B cell (primary cell): ENCODE measurements at regions not wholly inside any gene's neighbourhood (a gene's known extent, or its start where the extent isn't known, plus 50 kb on each side); places are given as distances from the start of the nearest gene placed in this dataset.

Experiments used
- ATAC-seq: fragments of 200-7000 bp; cut with Tn5 transposase; one replicate; pipeline ENCODE4 v1.10.0; 2021; ENCODE audit warnings: low read depth, mild to moderate bottlenecking, moderate number of reproducible peaks, moderate library complexity
- CTCF ChIA-PET: fragments of 350-600 bp; sonication (Branson Sonifier 250); formaldehyde crosslinking; loops from one replicate; lab custom pipeline; 2021; ENCODE audit warnings: antibody characterized with exemption, inconsistent platforms; lab: Charles Lee
- POLR2A ChIA-PET: fragments of 350-600 bp; sonication (Branson Sonifier 250); formaldehyde crosslinking; loops from one replicate; lab custom pipeline; 2021; ENCODE audit warnings: antibody characterized with exemption; lab: Charles Lee
- DNase-seq: peaks from one replicate; pipeline ENCODE4 v3.0.0; 2013
- H2AFZ ChIP-seq: 2 replicates; pipeline ENCODE4 v1.6.1; 2012; ENCODE audit warnings: mild to moderate bottlenecking, low read depth, low read length; ENCODE audit not compliant: insufficient read depth, poor library complexity, severe bottlenecking
- H3K27ac ChIP-seq, 2 donors: 1 replicate in 1 of 2; 2 replicates in 1 of 2; pipeline ENCODE4 v1.5.1; 2012 to 2013; ENCODE audit warnings: low read length in 2 of 2, mild to moderate bottlenecking in 2 of 2, moderate library complexity in 1 of 2
- H3K27me3 ChIP-seq, 4 experiments: fragments of 200-600 bp in 1 of 4; sonication (generic) in 1 of 4; replicated peaks in 1 of 4; 1 replicate in 2 of 4; 2 replicates in 2 of 4; pipeline versions ENCODE4 v1.6.1 to v1.7.0; 2013 to 2016; ENCODE audit warnings: low read length in 3 of 4, mild to moderate bottlenecking in 2 of 4, mixed read lengths in 1 of 4, moderate library complexity in 1 of 4; ENCODE audit not compliant: insufficient read depth in 4 of 4, control insufficient read depth in 3 of 4; ENCODE audit errors: control extremely low read depth in 1 of 4
- H3K36me3 ChIP-seq, 2 experiments: replicated peaks in 1 of 2; 1 replicate in 1 of 2; 2 replicates in 1 of 2; pipeline versions ENCODE4 v1.6.1 to v1.7.1; 2013; ENCODE audit warnings: low read length in 1 of 2; ENCODE audit not compliant: insufficient read depth in 2 of 2, control insufficient read depth in 1 of 2; ENCODE audit errors: control extremely low read depth in 1 of 2, extremely low read depth in 1 of 2
- H3K4me1 ChIP-seq, 2 donors: fragments of 200-600 bp in 1 of 2; sonication (generic) in 1 of 2; 1 replicate in 1 of 2; 2 replicates in 1 of 2; pipeline versions ENCODE4 v1.5.1 to v1.6.1; 2013 to 2017; ENCODE audit warnings: low read length in 2 of 2; ENCODE audit not compliant: control insufficient read depth in 2 of 2, insufficient read depth in 2 of 2
- H3K4me2 ChIP-seq: replicated peaks from 2 replicates; pipeline ENCODE3; 2012; ENCODE audit warnings: mild to moderate bottlenecking, low read depth, low read length; ENCODE audit not compliant: poor library complexity, severe bottlenecking
- H3K4me3 ChIP-seq, 5 experiments: fragments of 200-600 bp in 1 of 5; sonication (generic) in 1 of 5; 1 replicate in 3 of 5; 2 replicates in 2 of 5; pipeline versions ENCODE4 v1.5.1 to v1.7.0; 2011 to 2016; ENCODE audit warnings: low read length in 4 of 5, mild to moderate bottlenecking in 4 of 5, low read depth in 2 of 5, control low read depth in 1 of 5, moderate library complexity in 1 of 5; ENCODE audit not compliant: insufficient read depth in 1 of 5; ENCODE audit errors: control extremely low read depth in 1 of 5, extremely low read depth in 1 of 5
- H3K79me2 ChIP-seq: fragments of 200-600 bp; sonication (generic); one replicate; pipeline ENCODE4 v1.6.0; 2016; ENCODE audit warnings: low read length; ENCODE audit not compliant: control insufficient read depth, insufficient read depth
- H3K9ac ChIP-seq: fragments of 200-600 bp; sonication (generic); 2 replicates; pipeline ENCODE4 v1.6.1; 2017; ENCODE audit warnings: mild to moderate bottlenecking, low read length, moderate library complexity
- H3K9me3 ChIP-seq, 3 donors: one replicate each; pipeline versions ENCODE4 v1.6.1 to v1.7.1; 2013; ENCODE audit warnings: low read length in 2 of 3; ENCODE audit not compliant: control insufficient read depth in 2 of 3, insufficient read depth in 1 of 3; ENCODE audit errors: control extremely low read depth in 1 of 3
- H4K20me1 ChIP-seq: 2 replicates; pipeline ENCODE4 v1.6.0; 2012; ENCODE audit warnings: mild to moderate bottlenecking, low read length; ENCODE audit not compliant: insufficient read depth, control insufficient read depth, poor library complexity, severe bottlenecking
- H3K27ac Mint-ChIP-seq: one replicate; pipeline ENCODE4 v1.8.0; 2021; ENCODE audit warnings: mixed read lengths
- H3K27me3 Mint-ChIP-seq: one replicate; pipeline ENCODE4 v1.8.0; 2021; ENCODE audit warnings: mixed read lengths
- H3K4me1 Mint-ChIP-seq: one replicate; pipeline ENCODE4 v1.8.0; 2021; ENCODE audit warnings: mixed read lengths
- H3K4me3 Mint-ChIP-seq: one replicate; pipeline ENCODE4 v1.8.0; 2021; ENCODE audit warnings: mixed read lengths
- H3K9me3 Mint-ChIP-seq: one replicate; pipeline ENCODE4 v1.8.0; 2022; ENCODE audit warnings: mixed read lengths; ENCODE audit not compliant: insufficient read depth
- CTCF ChIP-seq: fragments of 200-600 bp; IDR thresholded peaks from one replicate; pipeline ENCODE4 v1.8.0; 2022; ENCODE audit warnings: antibody characterized with exemption, mild to moderate bottlenecking
- EZH2 ChIP-seq: IDR thresholded peaks from 2 replicates; pipeline ENCODE4 v1.6.1; 2012; ENCODE audit warnings: borderline replicate concordance, low read depth, mild to moderate bottlenecking, moderate library complexity, low read length; ENCODE audit not compliant: insufficient read depth, poor library complexity, severe bottlenecking
- WGBS: methylation state at CpG from one replicate; pipeline ENCODE4 v1.1.5; 2013; ENCODE audit warnings: missing lambda C conversion rate; ENCODE audit not compliant: insufficient coverage; 5-methylcytosine and 5-hydroxymethylcytosine counted together
- intact Hi-C: fragments of 100-400 bp; cut with micrococcal nuclease; formaldehyde crosslinking; loops from one replicate; pipeline ENCODE4 v1.10.0; 2022

DNA sequence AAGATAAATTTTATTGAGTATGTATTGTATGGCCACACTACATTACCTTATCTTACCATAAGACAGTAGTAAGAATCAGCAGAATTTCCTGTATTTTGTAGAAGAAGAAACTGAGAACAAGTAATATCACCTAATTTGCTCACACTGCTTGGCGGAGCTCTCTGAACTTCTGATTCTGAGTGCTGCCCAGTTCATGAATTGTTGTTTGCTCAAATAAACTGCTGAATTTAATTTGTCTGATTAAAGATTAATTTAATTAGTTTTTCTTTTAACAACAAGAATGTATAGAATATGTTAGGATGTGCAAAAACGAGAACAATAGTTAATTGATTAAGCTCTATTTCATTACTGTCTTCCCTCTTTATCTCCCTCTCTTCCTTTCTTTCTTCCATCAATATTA, 100.1 kb upstream of the ERBB4 start:
- Mint-ChIP-seq H3K27ac (no peak overlapping the region), H3K4me1 (no peaks in the 10 kb centered on the region), H3K27me3 (peaks cover 2% of the 10 kb centered on the region), H3K4me3 (no peak overlapping the region), H3K9me3 (no peaks in the 10 kb centered on the region)
- WGBS = no CpG with 5 or more reads among the region's 2 CpGs
- H4K20me1 ChIP-seq = no peaks in the 10 kb centered on the region
- no peaks in the 10 kb centered on the region for H3K79me2 ChIP-seq
- no peak for ATAC-seq
- POLR2A ChIA-PET = no interaction called here
- H3K9me3 ChIP-seq = no peaks in the 10 kb centered on the region
- no peak overlapping the region for H3K4me3 ChIP-seq
- intact Hi-C loops = no loop called here
- no peak for DNase-seq
- H3K4me2 ChIP-seq = no peak overlapping the region
- CTCF ChIA-PET = no interaction called here
- no peak overlapping the region for H3K27ac ChIP-seq
- H3K9ac ChIP-seq = no peak overlapping the region
- TF ChIP-seq CTCF (no peak), EZH2 (no peak)
- no peaks in the 10 kb centered on the region for H3K36me3 ChIP-seq
- H3K4me1 ChIP-seq = no peaks in the 10 kb centered on the region
- H2AFZ ChIP-seq = no peak overlapping the region
- no peaks in the 10 kb centered on the region for H3K27me3 ChIP-seq

- Histone ChIP-seq H3K4me3 (no peak overlapping the region), H3K4me1 (no peaks in the 10 kb centered on the region), H3K9ac (no peak overlapping the region), H3K27ac (no peak overlapping the region), H3K9me3 (no peaks in the 10 kb centered on the region), H3K27me3 (no peaks in the 10 kb centered on the region), H2AFZ (no peak overlapping the region), H3K36me3 (no peaks in the 10 kb centered on the region), H3K79me2 (no peaks in the 10 kb centered on the region), H3K4me2 (no peak overlapping the region), H4K20me1 (no peaks in the 10 kb centered on the region)
- TF ChIP-seq EZH2 (no peak), CTCF (no peak)
- Mint-ChIP-seq H3K4me3 (no peak overlapping the region), H3K9me3 (peaks cover 2% of the 10 kb centered on the region), H3K27me3 (no peaks in the 10 kb centered on the region), H3K27ac (no peak overlapping the region), H3K4me1 (no peaks in the 10 kb centered on the region)
- no peak for ATAC-seq
- no peak for DNase-seq
- intact Hi-C loops = no loop called here
- CTCF ChIA-PET = no interaction called here
- WGBS = no CpG with 5 or more reads among the region's 1 CpG
- POLR2A ChIA-PET = no interaction called here
Measured at GRCh38 chr2:212628586-212628985, 90.0 kb upstream of the ERBB4 start.
